Testis (tissue), 2 donors: ENCODE measurements at regions not wholly inside any gene's neighbourhood (a gene's known extent, or its start where the extent isn't known, plus 50 kb on each side); places are given as distances from the start of the nearest gene placed in this dataset.

Source experiments
- CTCF ChIP-seq, 3 experiments: fragments of 450-650 bp in 2 of 3; fragments of 200-600 bp in 1 of 3; sonication (generic) in 1 of 3; IDR thresholded peaks; one replicate each; pipeline ENCODE4 v1.5.1; 2016 to 2019; ENCODE audit warnings: antibody characterized with exemption in 3 of 3, mild to moderate bottlenecking in 2 of 3, moderate library complexity in 1 of 3
- POLR2A ChIP-seq: fragments of 450-650 bp; IDR thresholded peaks from one replicate; pipeline ENCODE4 v1.6.1; 2017; ENCODE audit warnings: antibody characterized with exemption, mild to moderate bottlenecking, moderate library complexity

GRCh38 chr11:42025121-42025803, 565.8 kb upstream of the LRRC4C start:
- TF ChIP-seq POLR2A (no peak), CTCF (IDR thresholded peaks at IDR 0.05) (no peak)
